SK-N-SH (cell line): ENCODE measurements at regions not wholly inside any gene's neighbourhood (a gene's known extent, or its start where the extent isn't known, plus 50 kb on each side); places are given as distances from the start of the nearest gene placed in this dataset.

Experiments used
- CHD2 ChIP-seq: fragments of 150-350 bp; IDR thresholded peaks from 2 replicates; pipeline ENCODE4 v1.6.1; 2018; ENCODE audit warnings: low read length; ENCODE audit not compliant: partially characterized antibody
- CTCF ChIP-seq: fragments of 200-600 bp; sonication (generic); IDR thresholded peaks from 2 replicates; pipeline ENCODE4 v1.6.1; 2017; ENCODE audit warnings: antibody characterized with exemption, mild to moderate bottlenecking, moderate library complexity
- EZH2phosphoT487 ChIP-seq: fragments of 200-600 bp; sonication (generic); IDR thresholded peaks from 2 replicates; pipeline ENCODE4 v1.6.1; 2017; ENCODE audit warnings: low read depth, mixed run types, mild to moderate bottlenecking, antibody characterized with exemption, moderate library complexity, borderline replicate concordance
- FOXJ3 ChIP-seq: sonication (generic); formaldehyde crosslinking; IDR thresholded peaks from 2 replicates; pipeline ENCODE4 v1.5.1; 2020; ENCODE audit warnings: mild to moderate bottlenecking, missing genetic modification reagents
- POLR2AphosphoS5 ChIP-seq: IDR thresholded peaks from 2 replicates; pipeline ENCODE4 v1.6.1; 2012; ENCODE audit warnings: low read depth, low read length
- REST ChIP-seq: IDR thresholded peaks from 2 replicates; pipeline ENCODE4 v1.6.1; 2012; ENCODE audit warnings: mild to moderate bottlenecking, low read depth, low read length, moderate library complexity
- TAF1 ChIP-seq: IDR thresholded peaks from 2 replicates; pipeline ENCODE4 v1.6.1; 2012; ENCODE audit warnings: low read depth, mild to moderate bottlenecking, low read length, moderate library complexity, borderline replicate concordance
- YY1 ChIP-seq: IDR thresholded peaks from 2 replicates; pipeline ENCODE4 v1.4.0; 2012; ENCODE audit warnings: low read depth, mild to moderate bottlenecking
- ZBTB33 ChIP-seq: IDR thresholded peaks from 2 replicates; pipeline ENCODE4 v1.4.0; 2012; ENCODE audit warnings: low read depth, borderline replicate concordance

- TF ChIP-seq YY1 (no peak), TAF1 (no peak), CTCF (no peak), EZH2phosphoT487 (no peak), POLR2AphosphoS5 (no peak), REST (no peak), ZBTB33 (no peak), CHD2 (no peak), FOXJ3 (CRISPR knock-in tag) (no peak)
Observed at GRCh38 chr17:73952082-73952479, 251.4 kb upstream of the RPL38 start.
